ENCODE measurements at regions not wholly inside any gene's neighbourhood (a gene's known extent, or its start where the extent isn't known, plus 50 kb on each side); places are given as distances from the start of the nearest gene placed in this dataset.

GRCh38 chr17:71477356-71477755 is 643.5 kb upstream of the SOX9 start:
- POLR2A ChIA-PET = no interaction called here
- Mint-ChIP-seq H3K4me3 (no peak overlapping the region), H3K27ac (no peak overlapping the region), H3K4me1 (no peaks in the 10 kb centered on the region), H3K9me3 (no peaks in the 10 kb centered on the region), H3K27me3 (ENCODE audit: low read depth) (no peaks in the 10 kb centered on the region), H3K36me3 (no peaks in the 10 kb centered on the region)
- DNase-seq (ENCODE audit: low spot score) (no peak), ATAC-seq (no peak)
- CTCF ChIA-PET = interaction anchor here (1.0 kb wide), 1 partner anchor 17 kb away, joined by 3 read pairs; no protein-coding TSS in a partner anchor
- TF ChIP-seq ERG (CRISPR knock-in tag; IDR thresholded peaks at IDR 0.05) (no peak), CTCF (IDR thresholded peaks at IDR 0.05) (no peak), MLX (CRISPR knock-in tag; IDR thresholded peaks at IDR 0.05) (no peak), ZNF396 (CRISPR knock-in tag; IDR thresholded peaks at IDR 0.05; ENCODE audit: borderline replicate concordance) (no peak), SOX15 (CRISPR knock-in tag; IDR thresholded peaks at IDR 0.05) (no peak), RORB (CRISPR knock-in tag; IDR thresholded peaks at IDR 0.05) (no peak), TP53 (CRISPR knock-in tag; IDR thresholded peaks at IDR 0.05) (no peak), ZBTB21 (CRISPR knock-in tag; IDR thresholded peaks at IDR 0.05; ENCODE audit: borderline replicate concordance) (no peak), USF1 (CRISPR knock-in tag; IDR thresholded peaks at IDR 0.05) (no peak), SMAD4 (CRISPR knock-in tag; IDR thresholded peaks at IDR 0.05) (no peak)

- no peak for ATAC-seq
- no peak overlapping the region for H3K4me3 Mint-ChIP-seq
- no peak for TF ChIP-seq FOXP4 (CRISPR knock-in tag; IDR thresholded peaks at IDR 0.05)
- no peak for TF ChIP-seq CREM (CRISPR knock-in tag; IDR thresholded peaks at IDR 0.05)
- TF ChIP-seq TCF7 (CRISPR knock-in tag; IDR thresholded peaks at IDR 0.05; ENCODE audit: low read depth) = no peak
- TF ChIP-seq RELA (CRISPR knock-in tag; IDR thresholded peaks at IDR 0.05; ENCODE audit: borderline replicate concordance) = no peak
- no peak for TF ChIP-seq GABPB1 (CRISPR knock-in tag; IDR thresholded peaks at IDR 0.05)
- TF ChIP-seq TP53 (CRISPR knock-in tag; IDR thresholded peaks at IDR 0.05) = no peak
- no peak for TF ChIP-seq SP1 (CRISPR knock-in tag; conservative IDR thresholded peaks at IDR 0.05)
- TF ChIP-seq NFE2L1 (CRISPR knock-in tag; IDR thresholded peaks at IDR 0.05) = no peak
- TF ChIP-seq TEAD4 (CRISPR knock-in tag; IDR thresholded peaks at IDR 0.05) = no peak
- no peak for TF ChIP-seq RORB (CRISPR knock-in tag; IDR thresholded peaks at IDR 0.05)
- no peak for TF ChIP-seq AR (CRISPR knock-in tag; IDR thresholded peaks at IDR 0.05)
- TF ChIP-seq ZSCAN18 (CRISPR knock-in tag; IDR thresholded peaks at IDR 0.05) = no peak
- no peak for TF ChIP-seq GTF2I (CRISPR knock-in tag; conservative IDR thresholded peaks at IDR 0.05)
- TF ChIP-seq NR3C1 (CRISPR knock-in tag; conservative IDR thresholded peaks at IDR 0.05; ENCODE audit: low read depth) = no peak
- no peak for TF ChIP-seq GRHL2 (CRISPR knock-in tag; IDR thresholded peaks at IDR 0.05; ENCODE audit: insufficient replicate concordance, severe bottlenecking)
These were observed 640.7 kb upstream of the SOX9 start for GRCh38 chr17:71480099-71480498.

More at GRCh38 chr17:71480099-71480498, 640.7 kb upstream of the SOX9 start:
- POLR2A ChIA-PET = no interaction called here
- Mint-ChIP-seq H3K36me3 (no peaks in the 10 kb centered on the region), H3K9me3 (no peaks in the 10 kb centered on the region), H3K27ac (no peak overlapping the region), H3K4me1 (no peaks in the 10 kb centered on the region), H3K27me3 (ENCODE audit: low read depth) (no peaks in the 10 kb centered on the region)
- DNase-seq (ENCODE audit: low spot score) = no peak
- CTCF ChIA-PET = interaction anchor here (0.8 to 1.7 kb wide), 2 partner anchors 19 to 456 kb away, joined by 4 to 5 read pairs; no protein-coding TSS in a partner anchor
